ENCODE measurements at regions not wholly inside any gene's neighbourhood (a gene's known extent, or its start where the extent isn't known, plus 50 kb on each side); places are given as distances from the start of the nearest gene placed in this dataset.

DNA sequence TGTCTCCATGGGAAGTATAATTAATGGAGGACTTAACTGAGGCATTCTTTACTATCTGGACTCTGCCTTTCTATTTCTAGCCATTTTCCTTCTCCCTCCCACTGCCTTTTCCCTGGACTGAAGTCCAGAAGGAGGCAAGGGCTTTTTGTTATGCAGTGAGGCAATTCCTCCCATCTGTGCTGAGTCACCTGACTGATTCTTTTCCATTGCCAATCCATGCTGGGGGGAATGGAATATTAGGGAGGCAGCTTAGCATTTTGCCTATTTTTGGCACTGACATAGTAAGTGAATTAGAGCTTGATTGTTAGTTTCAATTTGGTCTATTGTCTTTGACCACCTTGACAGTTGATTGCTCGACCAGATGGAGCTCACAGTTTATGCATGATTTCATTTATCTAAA is 1000.6 kb upstream of the PRMT6 start:
- DNase-seq (ENCODE audit: low spot score): no peak
- ATAC-seq (ENCODE audit: insufficient number of reproducible peaks, low FRiP score, low read depth): no peak
- no peaks in the 10 kb centered on the region for H3K4me1 ChIP-seq (ENCODE audit: control insufficient read depth in 1 of 2, low read depth in 2 of 2)
- H3K27me3 ChIP-seq (replicated peaks; ENCODE audit: insufficient read depth): no peaks in the 10 kb centered on the region
- no peak overlapping the region for H3K27ac ChIP-seq
- TF ChIP-seq CTCF (IDR thresholded peaks at IDR 0.05): no peak
- H3K36me3 ChIP-seq: no peaks in the 10 kb centered on the region
- H3K4me3 ChIP-seq: no peak overlapping the region
- no peaks in the 10 kb centered on the region for H3K9me3 ChIP-seq

GRCh38 chr1:106061586-106062495 is 994.6 kb upstream of the PRMT6 start:
- H3K4me3 ChIP-seq: no peak overlapping the region
- no peak overlapping the region for H3K27ac ChIP-seq
- no peaks in the 10 kb centered on the region for H3K4me1 ChIP-seq (ENCODE audit: control insufficient read depth in 1 of 2, low read depth in 2 of 2)
- ATAC-seq (ENCODE audit: insufficient number of reproducible peaks, low FRiP score, low read depth): no peak
- no peak for DNase-seq (ENCODE audit: low spot score)
- TF ChIP-seq CTCF (IDR thresholded peaks at IDR 0.05): no peak
- H3K36me3 ChIP-seq: no peaks in the 10 kb centered on the region
- no peaks in the 10 kb centered on the region for H3K9me3 ChIP-seq
- H3K27me3 ChIP-seq (replicated peaks; ENCODE audit: insufficient read depth): no peaks in the 10 kb centered on the region

DNA sequence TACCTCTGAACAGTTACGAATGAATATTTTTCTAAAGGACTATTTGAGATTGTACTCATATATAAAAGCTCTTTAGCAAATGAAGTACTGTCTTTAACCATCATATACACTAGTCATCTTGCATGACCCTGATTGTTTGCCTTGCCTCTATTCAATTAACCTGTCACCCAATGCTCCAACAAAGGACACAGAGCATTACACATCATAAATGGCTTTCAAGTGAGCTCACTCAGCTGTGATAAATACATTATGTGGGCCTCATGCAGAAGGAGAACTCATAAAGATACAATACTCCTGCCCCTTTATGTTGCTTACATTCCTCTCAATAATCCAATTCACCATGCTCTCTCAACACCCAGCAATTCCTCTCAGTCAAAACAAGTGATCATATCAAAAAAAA is 993.0 kb upstream of the PRMT6 start:
- DNase-seq (ENCODE audit: low spot score): no peak
- no peak for TF ChIP-seq CTCF (IDR thresholded peaks at IDR 0.05)
- no peaks in the 10 kb centered on the region for H3K4me1 ChIP-seq (ENCODE audit: control insufficient read depth in 1 of 2, low read depth in 2 of 2)
- no peaks in the 10 kb centered on the region for H3K36me3 ChIP-seq
- no peaks in the 10 kb centered on the region for H3K9me3 ChIP-seq
- H3K27ac ChIP-seq: no peak overlapping the region
- ATAC-seq (ENCODE audit: insufficient number of reproducible peaks, low FRiP score, low read depth): no peak
- no peak overlapping the region for H3K4me3 ChIP-seq
- H3K27me3 ChIP-seq (replicated peaks; ENCODE audit: insufficient read depth): no peaks in the 10 kb centered on the region

- no peak for TF ChIP-seq CTCF (IDR thresholded peaks at IDR 0.05)
- Histone ChIP-seq H3K36me3 (no peaks in the 10 kb centered on the region), H3K27me3 (replicated peaks; ENCODE audit: insufficient read depth) (no peaks in the 10 kb centered on the region), H3K27ac (no peak overlapping the region), H3K4me1 (ENCODE audit: control insufficient read depth in 1 of 2, low read depth in 2 of 2) (no peaks in the 10 kb centered on the region), H3K4me3 (no peak overlapping the region), H3K9me3 (no peaks in the 10 kb centered on the region)
- DNase-seq (ENCODE audit: low spot score): no peak
- ATAC-seq (ENCODE audit: insufficient number of reproducible peaks, low FRiP score, low read depth): no peak
Observed at GRCh38 chr1:106072909-106073600, 983.4 kb upstream of the PRMT6 start.

GRCh38 chr1:106080608-106081325 is 975.7 kb upstream of the PRMT6 start:
- TF ChIP-seq CTCF (IDR thresholded peaks at IDR 0.05): no peak
- ATAC-seq (ENCODE audit: insufficient number of reproducible peaks, low FRiP score, low read depth) (no peak), DNase-seq (ENCODE audit: low spot score) (no peak)
- H3K4me3 ChIP-seq: no peak overlapping the region
- H3K27me3 ChIP-seq (replicated peaks; ENCODE audit: insufficient read depth): no peaks in the 10 kb centered on the region
- H3K9me3 ChIP-seq: no peaks in the 10 kb centered on the region
- no peaks in the 10 kb centered on the region for H3K36me3 ChIP-seq
- H3K27ac ChIP-seq: no peak overlapping the region
- H3K4me1 ChIP-seq (ENCODE audit: control insufficient read depth in 1 of 2, low read depth in 2 of 2): no peaks in the 10 kb centered on the region

All from thoracic aorta (tissue), 2 donors.